ENCODE measurements at regions not wholly inside any gene's neighbourhood (a gene's known extent, or its start where the extent isn't known, plus 50 kb on each side); places are given as distances from the start of the nearest gene placed in this dataset.
"Not testable (repeated sequence)": the region's sequence is repeated elsewhere in the genome, so short reads cannot be mapped to it uniquely, and the experiment has no call there.

DNA sequence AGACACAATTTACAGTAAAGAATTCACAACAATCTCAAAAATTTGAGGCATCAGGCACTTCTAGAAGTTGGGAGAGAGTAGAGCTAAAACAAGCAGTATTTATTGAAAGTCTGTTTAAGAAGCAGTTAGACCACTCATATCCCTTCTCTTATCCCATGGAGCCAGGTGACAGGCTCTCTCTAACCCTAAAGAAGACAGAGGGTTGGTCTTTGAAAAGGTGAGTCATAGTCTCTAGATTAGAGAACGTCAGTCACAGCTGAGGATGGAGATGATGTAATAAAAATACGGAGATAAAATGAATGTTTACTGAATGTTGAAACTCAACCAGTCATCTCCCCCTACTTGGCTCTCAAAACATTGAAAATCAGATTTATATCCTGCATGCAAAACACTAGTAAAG, 223.8 kb downstream of the CHIC2 start:
- no peak for DNase-seq (ENCODE audit: insufficient read length, low spot score)
- no peak for FAIRE-seq

DNA sequence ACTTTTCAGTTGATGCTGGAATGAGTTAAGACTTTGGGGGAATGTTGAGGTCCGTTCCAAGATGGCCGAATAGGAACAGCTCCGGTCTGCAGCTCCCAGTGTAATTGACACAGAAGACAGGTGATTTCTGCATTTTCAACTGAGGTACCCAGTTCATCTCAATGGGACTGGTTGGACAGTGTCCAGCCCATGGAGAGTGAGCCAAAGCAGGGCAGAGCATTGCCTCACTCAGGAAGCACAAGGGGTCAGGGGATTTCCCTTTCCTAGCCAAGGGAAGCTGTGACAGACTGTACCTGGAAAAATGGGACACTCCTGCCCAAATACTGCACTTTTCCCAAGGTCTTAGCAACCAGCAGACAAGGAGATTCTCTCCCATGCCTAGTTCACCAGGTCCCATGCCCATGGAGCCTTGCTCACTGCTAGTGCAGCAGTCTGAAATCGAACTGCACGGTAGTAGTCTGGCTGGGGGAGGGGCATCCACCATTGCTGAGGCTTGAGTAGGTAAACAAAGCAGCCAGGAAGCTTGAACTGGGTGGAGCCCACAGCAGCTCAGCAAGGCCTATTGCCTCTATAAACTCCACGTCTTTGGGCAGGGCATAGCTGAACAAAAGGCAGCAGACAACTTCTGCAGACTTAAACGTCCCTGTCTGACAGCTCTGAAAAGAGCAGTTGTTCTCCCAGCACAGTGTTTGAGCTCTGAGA, 231.0 kb downstream of the CHIC2 start:
- DNase-seq (ENCODE audit: insufficient read length, low spot score); FAIRE-seq: not testable (repeated sequence)

More for the DNA sequence above, 223.8 kb downstream of the CHIC2 start:
- TF ChIP-seq, protein P1, sequence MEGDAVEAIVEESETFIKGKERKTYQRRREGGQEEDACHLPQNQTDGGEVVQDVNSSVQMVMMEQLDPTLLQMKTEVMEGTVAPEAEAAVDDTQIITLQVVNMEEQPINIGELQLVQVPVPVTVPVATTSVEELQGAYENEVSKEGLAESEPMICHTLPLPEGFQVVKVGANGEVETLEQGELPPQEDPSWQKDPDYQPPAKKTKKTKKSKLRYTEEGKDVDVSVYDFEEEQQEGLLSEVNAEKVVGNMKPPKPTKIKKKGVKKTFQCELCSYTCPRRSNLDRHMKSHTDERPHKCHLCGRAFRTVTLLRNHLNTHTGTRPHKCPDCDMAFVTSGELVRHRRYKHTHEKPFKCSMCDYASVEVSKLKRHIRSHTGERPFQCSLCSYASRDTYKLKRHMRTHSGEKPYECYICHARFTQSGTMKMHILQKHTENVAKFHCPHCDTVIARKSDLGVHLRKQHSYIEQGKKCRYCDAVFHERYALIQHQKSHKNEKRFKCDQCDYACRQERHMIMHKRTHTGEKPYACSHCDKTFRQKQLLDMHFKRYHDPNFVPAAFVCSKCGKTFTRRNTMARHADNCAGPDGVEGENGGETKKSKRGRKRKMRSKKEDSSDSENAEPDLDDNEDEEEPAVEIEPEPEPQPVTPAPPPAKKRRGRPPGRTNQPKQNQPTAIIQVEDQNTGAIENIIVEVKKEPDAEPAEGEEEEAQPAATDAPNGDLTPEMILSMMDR (IDR thresholded peaks at IDR 0.05; ENCODE audit: insufficient read depth, missing control alignments): no peak

- TF ChIP-seq, protein P1 (IDR thresholded peaks at IDR 0.05; ENCODE audit: insufficient read depth, missing control alignments): no peak
- DNase-seq (ENCODE audit: insufficient read length, low spot score) (no peak), FAIRE-seq (no peak)
These were observed 231.9 kb downstream of the CHIC2 start for GRCh38 chr4:53832549-53832948.

GRCh38 chr4:53830511-53830910, 233.9 kb downstream of the CHIC2 start:
- DNase-seq (ENCODE audit: insufficient read length, low spot score) (no peak), FAIRE-seq (no peak)
- TF ChIP-seq, protein P1 (IDR thresholded peaks at IDR 0.05; ENCODE audit: insufficient read depth, missing control alignments): no peak

DNA sequence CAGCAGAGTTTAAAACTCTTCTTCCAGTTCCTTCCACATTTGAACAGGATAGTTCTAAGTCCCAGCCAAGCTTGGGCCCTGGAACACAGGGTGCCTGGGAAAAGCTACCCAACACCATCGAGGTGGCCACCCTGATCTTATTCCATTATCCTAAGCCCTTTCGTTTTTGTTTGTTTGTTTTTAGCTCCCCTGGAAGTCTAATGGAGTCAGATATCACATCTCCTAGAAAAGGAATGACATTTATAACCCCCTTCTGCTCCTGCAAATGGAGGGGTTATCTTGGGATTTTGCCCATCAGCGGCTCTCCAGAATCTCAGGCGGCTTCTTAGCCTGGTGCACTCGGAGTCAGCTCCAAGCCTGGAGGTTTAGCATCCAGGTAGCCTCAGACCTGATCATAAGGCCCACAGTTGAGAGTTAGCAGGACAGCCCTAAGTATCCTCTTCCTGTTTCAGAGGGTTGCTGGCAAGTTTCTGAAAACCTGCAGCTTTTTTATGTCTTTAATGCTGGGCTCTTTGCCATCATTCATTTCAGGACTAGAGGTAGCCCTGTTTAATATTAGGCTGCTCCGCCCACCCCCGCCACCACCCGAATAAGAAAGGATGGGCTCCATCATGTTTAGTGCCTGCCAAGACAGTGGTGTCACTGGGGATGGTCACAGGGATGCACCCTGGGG, 230.0 kb upstream of the LNX1 start:
- TF ChIP-seq, protein P1 (IDR thresholded peaks at IDR 0.05; ENCODE audit: insufficient read depth, missing control alignments): no peak
- DNase-seq (ENCODE audit: insufficient read length, low spot score) (no peak), FAIRE-seq (no peak)

DNA sequence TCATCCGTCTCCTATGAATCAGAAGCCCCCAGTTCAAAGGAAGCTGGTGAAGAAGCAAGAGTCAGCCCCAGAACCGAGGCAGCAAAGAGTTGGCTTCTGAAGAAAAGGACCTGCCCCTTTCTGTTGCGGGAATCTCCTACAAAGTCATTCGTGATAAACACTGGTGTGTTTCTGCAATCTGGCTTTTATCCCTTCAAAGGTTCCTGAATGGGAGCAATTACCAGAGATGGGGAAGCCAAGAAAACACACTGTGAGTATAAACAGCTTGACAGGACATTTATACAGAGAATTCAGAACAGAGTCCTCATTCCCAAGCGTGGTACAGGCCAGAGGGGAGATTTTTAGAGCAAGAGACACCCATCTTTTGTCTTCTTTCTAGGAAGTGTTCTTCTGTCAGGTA, 226.8 kb upstream of the LNX1 start:
- TF ChIP-seq, protein P1 (IDR thresholded peaks at IDR 0.05; ENCODE audit: insufficient read depth, missing control alignments): no peak
- DNase-seq (ENCODE audit: insufficient read length, low spot score) (no peak), FAIRE-seq (no peak)

- TF ChIP-seq, protein P1 (IDR thresholded peaks at IDR 0.05; ENCODE audit: insufficient read depth, missing control alignments): no peak
- FAIRE-seq (no peak), DNase-seq (ENCODE audit: insufficient read length, low spot score) (no peak)
These were observed 225.3 kb upstream of the LNX1 start for GRCh38 chr4:53816561-53816960.

All from D721Med (cell line).